NB4 (cell line): ENCODE measurements at regions not wholly inside any gene's neighbourhood (a gene's known extent, or its start where the extent isn't known, plus 50 kb on each side); places are given as distances from the start of the nearest gene placed in this dataset.

Experiments used
- DNase-seq: peaks from one replicate; pipeline ENCODE4 v3.0.0; 2010; ENCODE audit warnings: low read depth
- H3K4me3 ChIP-seq: one replicate; pipeline ENCODE4 v1.5.1; 2011; ENCODE audit warnings: mild to moderate bottlenecking, low read depth, low read length, moderate library complexity
- MYC ChIP-seq: IDR thresholded peaks from 2 replicates; pipeline ENCODE4 v1.6.1; 2011; ENCODE audit warnings: low read depth, low read length
- POLR2A ChIP-seq: IDR thresholded peaks from 2 replicates; pipeline ENCODE4 v1.6.1; 2011; ENCODE audit warnings: mild to moderate bottlenecking; ENCODE audit not compliant: insufficient read length; ENCODE audit errors: extremely low read depth
- TF ChIP-seq, protein P1 (sequence below): IDR thresholded peaks from one replicate; pipeline ENCODE4 v1.5.1; 2012; ENCODE audit warnings: low read depth, low read length
- TF ChIP-seq, protein P2 (sequence below): IDR thresholded peaks from 2 replicates; pipeline ENCODE4 v1.6.1; 2011; ENCODE audit warnings: low read depth, low read length

DNA sequence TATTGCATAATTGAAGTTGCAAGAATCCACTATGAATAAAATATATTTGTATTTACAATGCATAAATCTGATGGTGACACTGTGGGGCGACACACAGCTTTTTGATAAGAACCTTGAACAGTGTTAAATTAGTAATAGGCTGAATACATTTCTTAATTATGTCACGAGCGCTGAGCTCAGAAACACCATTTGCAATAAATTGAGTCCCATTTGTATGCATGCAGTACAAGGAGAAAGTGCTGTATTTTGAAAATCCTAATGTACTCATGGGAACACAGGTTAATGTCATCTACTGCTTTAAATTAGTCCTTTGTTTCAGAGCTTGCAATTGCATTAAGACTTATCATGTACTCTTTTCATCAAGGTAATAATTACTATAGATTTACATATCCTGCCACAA lies 579.5 kb downstream of the RBFOX1 start:
- TF ChIP-seq MYC: no peak
- TF ChIP-seq, protein P1, sequence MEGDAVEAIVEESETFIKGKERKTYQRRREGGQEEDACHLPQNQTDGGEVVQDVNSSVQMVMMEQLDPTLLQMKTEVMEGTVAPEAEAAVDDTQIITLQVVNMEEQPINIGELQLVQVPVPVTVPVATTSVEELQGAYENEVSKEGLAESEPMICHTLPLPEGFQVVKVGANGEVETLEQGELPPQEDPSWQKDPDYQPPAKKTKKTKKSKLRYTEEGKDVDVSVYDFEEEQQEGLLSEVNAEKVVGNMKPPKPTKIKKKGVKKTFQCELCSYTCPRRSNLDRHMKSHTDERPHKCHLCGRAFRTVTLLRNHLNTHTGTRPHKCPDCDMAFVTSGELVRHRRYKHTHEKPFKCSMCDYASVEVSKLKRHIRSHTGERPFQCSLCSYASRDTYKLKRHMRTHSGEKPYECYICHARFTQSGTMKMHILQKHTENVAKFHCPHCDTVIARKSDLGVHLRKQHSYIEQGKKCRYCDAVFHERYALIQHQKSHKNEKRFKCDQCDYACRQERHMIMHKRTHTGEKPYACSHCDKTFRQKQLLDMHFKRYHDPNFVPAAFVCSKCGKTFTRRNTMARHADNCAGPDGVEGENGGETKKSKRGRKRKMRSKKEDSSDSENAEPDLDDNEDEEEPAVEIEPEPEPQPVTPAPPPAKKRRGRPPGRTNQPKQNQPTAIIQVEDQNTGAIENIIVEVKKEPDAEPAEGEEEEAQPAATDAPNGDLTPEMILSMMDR: no peak
- no peak for TF ChIP-seq POLR2A
- no peak overlapping the region for H3K4me3 ChIP-seq
- no peak for DNase-seq

DNA sequence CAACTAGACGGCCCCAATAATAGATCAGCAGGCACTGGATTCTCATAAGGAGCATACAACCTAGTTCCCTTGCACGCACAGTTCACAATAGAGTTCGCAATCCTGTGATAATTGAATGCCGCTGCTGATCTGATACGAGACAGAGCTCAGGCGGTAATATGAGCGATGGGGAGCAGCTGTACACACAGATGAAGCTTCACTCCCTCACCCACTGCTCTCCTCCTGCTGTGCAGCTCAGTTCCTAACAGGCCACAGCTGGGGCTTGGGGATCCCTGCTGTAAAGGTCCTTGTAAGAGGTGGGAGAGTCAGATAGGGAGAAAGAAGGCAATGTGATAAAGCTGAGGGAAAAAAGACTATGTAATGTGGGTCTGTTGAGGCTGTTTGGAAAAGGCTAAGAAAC lies 577.5 kb downstream of the RBFOX1 start:
- no peak for DNase-seq
- TF ChIP-seq MYC (no peak), POLR2A (no peak)
- TF ChIP-seq, protein P2, sequence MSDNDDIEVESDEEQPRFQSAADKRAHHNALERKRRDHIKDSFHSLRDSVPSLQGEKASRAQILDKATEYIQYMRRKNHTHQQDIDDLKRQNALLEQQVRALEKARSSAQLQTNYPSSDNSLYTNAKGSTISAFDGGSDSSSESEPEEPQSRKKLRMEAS: no peak
- TF ChIP-seq, protein P1: no peak
- no peak overlapping the region for H3K4me3 ChIP-seq

DNA sequence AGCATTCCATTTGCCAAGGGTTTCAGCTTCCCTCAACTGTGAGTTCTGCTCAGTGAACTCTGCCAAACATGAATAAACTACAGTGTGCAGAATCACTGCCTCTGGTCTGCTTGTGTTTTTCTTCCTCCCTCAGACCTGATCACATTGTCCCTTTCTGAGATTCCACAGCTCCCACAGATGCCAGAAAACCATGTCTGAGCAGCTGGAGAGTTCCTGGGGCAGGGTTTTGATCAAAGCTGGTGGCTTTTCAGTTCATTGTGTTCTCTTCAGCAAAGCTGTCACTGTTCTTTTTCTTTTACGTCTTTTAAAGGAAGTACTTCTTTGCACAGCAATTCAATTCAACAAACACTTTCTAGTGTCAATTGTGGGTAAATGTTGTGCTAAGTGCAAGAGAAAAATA lies 555.8 kb downstream of the RBFOX1 start:
- H3K4me3 ChIP-seq: no peak overlapping the region
- TF ChIP-seq, protein P1: no peak
- TF ChIP-seq, protein P2: no peak
- no peak for DNase-seq

DNA sequence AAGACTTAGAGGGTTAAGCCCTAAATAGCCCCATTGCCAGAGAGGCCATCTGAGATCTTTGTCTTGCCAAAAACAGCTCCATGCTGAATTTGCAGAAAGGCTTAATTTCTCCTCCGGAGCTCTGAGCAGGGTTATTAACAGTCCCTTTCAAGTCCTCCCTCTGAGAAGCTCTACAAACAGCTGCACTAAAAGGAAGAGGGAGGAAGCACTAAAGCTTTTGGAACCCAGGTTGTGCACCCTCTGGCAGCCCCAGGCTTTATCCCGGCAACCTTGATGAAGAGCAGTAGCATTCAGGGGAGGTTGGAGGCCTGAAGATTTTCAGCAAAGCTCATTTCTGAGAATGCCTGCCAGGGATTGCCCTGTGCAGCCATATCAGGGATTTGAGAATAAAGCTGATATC lies 554.7 kb downstream of the RBFOX1 start:
- TF ChIP-seq MYC (no peak), POLR2A (no peak)
- TF ChIP-seq, protein P1: no peak
- TF ChIP-seq, protein P2: no peak
- no peak for DNase-seq
- H3K4me3 ChIP-seq: no peak overlapping the region

DNA sequence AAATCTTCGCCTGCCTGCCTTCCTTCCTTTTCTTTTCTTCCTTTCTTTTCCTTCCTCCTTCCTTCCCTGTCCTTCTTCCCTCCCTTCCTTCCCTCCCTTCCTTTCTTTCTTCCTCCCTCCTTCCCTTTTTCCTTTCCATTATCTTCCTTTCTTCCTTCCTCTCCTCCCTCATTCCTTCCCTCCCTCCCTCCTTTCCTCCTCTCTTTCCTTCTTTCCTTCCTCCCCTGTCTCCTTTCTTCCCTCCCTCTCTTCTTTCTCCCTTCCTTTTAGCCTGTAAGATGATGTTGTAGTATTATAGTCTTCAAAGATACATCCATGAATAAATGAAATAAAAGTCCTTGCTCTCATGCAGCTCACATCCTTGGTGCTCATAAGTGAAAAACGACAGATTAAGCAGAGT lies 539.3 kb downstream of the RBFOX1 start:
- no peak overlapping the region for H3K4me3 ChIP-seq
- TF ChIP-seq, protein P2: no peak
- TF ChIP-seq, protein P1: no peak
- TF ChIP-seq MYC (no peak), POLR2A (no peak)
- no peak for DNase-seq

DNA sequence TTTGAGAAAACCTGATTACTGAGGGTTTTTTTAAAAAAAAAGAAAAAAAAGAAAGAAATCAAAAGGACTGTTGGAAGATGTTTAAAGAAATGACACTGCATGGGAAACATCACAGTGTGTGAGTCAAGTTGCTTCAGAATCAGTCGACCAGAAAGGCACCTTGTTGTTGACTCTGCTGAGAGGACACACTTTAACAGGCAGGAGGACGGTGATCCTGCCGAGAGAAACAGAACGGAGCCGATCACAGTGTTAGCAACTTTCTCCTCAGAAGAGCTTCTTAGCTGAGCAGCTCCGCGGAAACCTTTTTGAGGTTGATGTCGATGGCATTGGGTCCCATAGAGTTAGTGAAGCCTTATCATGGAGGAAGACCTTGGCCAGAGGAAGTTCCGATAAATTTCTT lies 538.7 kb downstream of the RBFOX1 start:
- TF ChIP-seq MYC (no peak), POLR2A (no peak)
- TF ChIP-seq, protein P2: no peak
- TF ChIP-seq, protein P1: no peak
- DNase-seq: no peak
- no peak overlapping the region for H3K4me3 ChIP-seq
